ENCODE measurements at regions not wholly inside any gene's neighbourhood (a gene's known extent, or its start where the extent isn't known, plus 50 kb on each side); places are given as distances from the start of the nearest gene placed in this dataset.

GRCh38 chr2:147108548-147108947 lies 736.3 kb upstream of the ACVR2A start (continued):
- TF ChIP-seq PRDM2 (tag by site-specific recombination; IDR thresholded peaks at IDR 0.05; ENCODE audit: borderline replicate concordance) (no peak), GLI4 (tag by site-specific recombination; IDR thresholded peaks at IDR 0.05) (no peak)

DNA sequence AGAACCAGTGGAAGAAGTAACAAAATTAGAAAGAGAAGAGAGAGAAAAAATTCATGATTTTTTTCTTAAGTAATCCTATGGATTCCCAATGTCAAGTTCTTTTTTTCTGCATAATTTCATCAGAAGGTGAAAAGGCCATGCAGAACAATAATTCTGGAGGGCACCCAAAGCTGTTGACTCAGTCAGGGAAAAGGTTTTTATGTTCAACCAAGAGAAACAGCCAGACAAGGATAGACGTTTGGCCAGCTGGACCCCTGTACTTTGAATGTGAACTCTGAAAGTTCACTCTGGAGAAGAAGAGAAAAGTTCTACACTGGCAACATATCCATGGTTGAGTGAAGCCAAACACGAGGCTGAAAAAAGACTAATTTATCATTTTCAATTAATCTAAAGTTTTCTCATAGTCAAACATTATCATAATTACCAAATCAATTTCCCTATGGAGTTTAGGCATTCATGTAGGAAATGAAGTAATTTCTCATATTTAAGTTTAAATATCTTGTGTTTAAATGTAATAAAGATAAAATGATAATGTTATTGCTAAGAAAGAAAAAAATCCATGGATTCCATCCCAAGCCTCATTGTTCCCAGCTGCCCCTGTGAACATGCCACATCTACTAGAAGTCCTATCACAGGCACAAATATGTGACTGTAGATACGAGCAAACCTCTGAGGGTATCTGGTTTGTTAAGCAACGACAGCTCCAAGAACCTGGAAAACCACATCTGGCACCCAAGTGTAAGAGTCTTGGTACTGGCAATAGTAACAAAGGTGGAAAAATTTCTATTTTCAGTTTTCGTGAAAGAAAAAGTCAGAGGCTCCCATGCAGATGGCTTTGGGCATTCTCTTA lies 742.7 kb upstream of the ACVR2A start:
- POLR2A ChIA-PET, result no interaction called here
- no peak overlapping the region for H3K27ac ChIP-seq (ENCODE audit: extremely low read depth, low read depth, low read length)
- H3K9me3 ChIP-seq (ENCODE audit: control insufficient read depth, insufficient read depth, low read depth, low read length), result no peaks in the 10 kb centered on the region
- H3K36me3 ChIP-seq (ENCODE audit: control insufficient read depth in 2 of 2, insufficient read depth in 1 of 2, low read length in 2 of 2), result no peaks in the 10 kb centered on the region
- H3K4me3 ChIP-seq (ENCODE audit: low read depth, low read length), result no peak overlapping the region
- H3K4me1 ChIP-seq (ENCODE audit: control insufficient read depth, insufficient read depth, low read length), result no peaks in the 10 kb centered on the region
- no peak for TF ChIP-seq ZNF157 (tag by site-specific recombination; IDR thresholded peaks at IDR 0.05)
- no peak for TF ChIP-seq ZNF2 (tag by site-specific recombination; IDR thresholded peaks at IDR 0.05)
- no peak for TF ChIP-seq ZNF843 (tag by site-specific recombination; IDR thresholded peaks at IDR 0.05)
- no peak for TF ChIP-seq ZNF776 (tag by site-specific recombination; IDR thresholded peaks at IDR 0.05; ENCODE audit: borderline replicate concordance)
- TF ChIP-seq ZNF404 (tag by site-specific recombination; IDR thresholded peaks at IDR 0.05), result no peak
- TF ChIP-seq ZNF777 (tag by site-specific recombination; IDR thresholded peaks at IDR 0.05; ENCODE audit: borderline replicate concordance), result no peak
- CTCF ChIA-PET, result no interaction called here

GRCh38 chr2:147100406-147101035 lies 744.3 kb upstream of the ACVR2A start:
- POLR2A ChIA-PET, result no interaction called here
- TF ChIP-seq ZSCAN18 (tag by site-specific recombination; IDR thresholded peaks at IDR 0.05), result no peak
- TF ChIP-seq ZNF48 (tag by site-specific recombination; IDR thresholded peaks at IDR 0.05), result no peak
- no peak for TF ChIP-seq ZNF837 (tag by site-specific recombination; IDR thresholded peaks at IDR 0.05)
- TF ChIP-seq ZNF2 (tag by site-specific recombination; IDR thresholded peaks at IDR 0.05), result no peak
- TF ChIP-seq GLI2 (tag by site-specific recombination; IDR thresholded peaks at IDR 0.05; ENCODE audit: borderline replicate concordance, low read depth), result no peak
- TF ChIP-seq PRDM6 (tag by site-specific recombination; IDR thresholded peaks at IDR 0.05), result no peak
- TF ChIP-seq ZNF544 (tag by site-specific recombination; IDR thresholded peaks at IDR 0.05), result no peak
- no peak for TF ChIP-seq ZNF785 (tag by site-specific recombination; IDR thresholded peaks at IDR 0.05)
- no peak for TF ChIP-seq YY2 (tag by site-specific recombination; IDR thresholded peaks at IDR 0.05)
- no peak overlapping the region for H3K27ac ChIP-seq (ENCODE audit: extremely low read depth, low read depth, low read length)
- no peaks in the 10 kb centered on the region for H3K36me3 ChIP-seq (ENCODE audit: control insufficient read depth in 2 of 2, insufficient read depth in 1 of 2, low read length in 2 of 2)
- no peaks in the 10 kb centered on the region for H3K9me3 ChIP-seq (ENCODE audit: control insufficient read depth, insufficient read depth, low read depth, low read length)
- CTCF ChIA-PET, result interaction anchor here (1.3 kb wide), 1 partner anchor 17 kb away, joined by 4 read pairs; no protein-coding TSS in a partner anchor
- no peaks in the 10 kb centered on the region for H3K4me1 ChIP-seq (ENCODE audit: control insufficient read depth, insufficient read depth, low read length)
- no peak overlapping the region for H3K4me3 ChIP-seq (ENCODE audit: low read depth, low read length)

Data from HEK293 (cell line).